GM19035 (cell line): ENCODE measurements at regions not wholly inside any gene's neighbourhood (a gene's known extent, or its start where the extent isn't known, plus 50 kb on each side); places are given as distances from the start of the nearest gene placed in this dataset.

Experiments used
- ATAC-seq: cut with Tn5 transposase; IDR thresholded peaks from one replicate; pipeline ENCODE4 v1.9.1; 2021; ENCODE audit not compliant: unreplicated experiment

GRCh38 chr10:113285305-113285704 lies 267.5 kb upstream of the HABP2 start:
- no peak for ATAC-seq

- no peak for ATAC-seq
Measured at GRCh38 chr10:113287592-113287991, 265.3 kb upstream of the HABP2 start.

GRCh38 chr10:113290137-113290536 lies 262.7 kb upstream of the HABP2 start:
- no peak for ATAC-seq

- no peak for ATAC-seq
Measured at GRCh38 chr10:113291413-113291812, 261.4 kb upstream of the HABP2 start.

GRCh38 chr10:113292086-113292485 lies 260.8 kb upstream of the HABP2 start:
- no peak for ATAC-seq

- no peak for ATAC-seq
Measured at GRCh38 chr10:113292743-113293142, 260.1 kb upstream of the HABP2 start.

GRCh38 chr10:113293167-113293566 lies 259.7 kb upstream of the HABP2 start:
- no peak for ATAC-seq

- no peak for ATAC-seq
Measured at GRCh38 chr10:113294868-113295267, 258.0 kb upstream of the HABP2 start.

- ATAC-seq: no peak
Measured at GRCh38 chr10:113297226-113297625, 255.6 kb upstream of the HABP2 start.

- ATAC-seq: no peak
Measured at GRCh38 chr10:113298616-113299015, 254.2 kb upstream of the HABP2 start.

GRCh38 chr10:113300201-113300600 lies 252.7 kb upstream of the HABP2 start:
- no peak for ATAC-seq

GRCh38 chr10:113300617-113301016 lies 252.2 kb upstream of the HABP2 start:
- ATAC-seq: no peak

- no peak for ATAC-seq
Measured at GRCh38 chr10:113301342-113301984, 251.4 kb upstream of the HABP2 start.

- no peak for ATAC-seq
Measured at GRCh38 chr10:113302062-113302461, 250.8 kb upstream of the HABP2 start.

- no peak for ATAC-seq
Measured at GRCh38 chr10:113303544-113304146, 249.2 kb upstream of the HABP2 start.

GRCh38 chr10:113304726-113305125 lies 248.1 kb upstream of the HABP2 start:
- ATAC-seq: no peak

GRCh38 chr10:113305871-113306270 lies 247.0 kb upstream of the HABP2 start:
- no peak for ATAC-seq

GRCh38 chr10:113309791-113310190 lies 243.1 kb upstream of the HABP2 start:
- no peak for ATAC-seq

- no peak for ATAC-seq
Measured at GRCh38 chr10:113310347-113310746, 242.5 kb upstream of the HABP2 start.

GRCh38 chr10:113313048-113313602 lies 239.7 kb upstream of the HABP2 start:
- ATAC-seq: no peak

GRCh38 chr10:113313722-113314121 lies 239.1 kb upstream of the HABP2 start:
- no peak for ATAC-seq

- no peak for ATAC-seq
Measured at GRCh38 chr10:113316506-113316905, 236.3 kb upstream of the HABP2 start.

GRCh38 chr10:113317489-113317888 lies 235.4 kb upstream of the HABP2 start:
- no peak for ATAC-seq
